NCI-H1930 (cell line): ENCODE measurements at regions not wholly inside any gene's neighbourhood (a gene's known extent, or its start where the extent isn't known, plus 50 kb on each side); places are given as distances from the start of the nearest gene placed in this dataset.

ENCODE experiments used
- DNase-seq, 2 experiments: peaks; one replicate each; lab custom pipeline; 2025; lab: John Stamatoyannopoulos, UW

DNA sequence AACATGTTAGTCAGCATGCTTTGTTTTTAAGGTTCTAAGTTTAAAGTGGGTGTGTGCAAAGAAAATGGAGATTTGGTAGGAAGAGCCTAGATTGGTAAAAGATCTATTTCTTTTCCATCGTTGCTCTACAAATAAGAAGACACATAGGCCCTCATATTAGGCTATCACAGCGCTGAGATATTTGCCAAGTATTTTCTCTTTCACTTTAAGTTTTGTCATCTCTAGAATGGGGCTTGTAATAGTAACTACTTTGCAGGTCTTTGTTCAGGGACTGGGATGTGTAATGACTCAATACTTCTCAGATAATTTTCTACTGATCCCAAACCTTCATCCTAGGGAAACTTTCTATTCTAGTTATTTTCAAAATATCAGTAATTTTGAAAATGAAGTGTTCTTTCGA is 917.7 kb upstream of the SLC10A2 start:
- no peak for DNase-seq

DNA sequence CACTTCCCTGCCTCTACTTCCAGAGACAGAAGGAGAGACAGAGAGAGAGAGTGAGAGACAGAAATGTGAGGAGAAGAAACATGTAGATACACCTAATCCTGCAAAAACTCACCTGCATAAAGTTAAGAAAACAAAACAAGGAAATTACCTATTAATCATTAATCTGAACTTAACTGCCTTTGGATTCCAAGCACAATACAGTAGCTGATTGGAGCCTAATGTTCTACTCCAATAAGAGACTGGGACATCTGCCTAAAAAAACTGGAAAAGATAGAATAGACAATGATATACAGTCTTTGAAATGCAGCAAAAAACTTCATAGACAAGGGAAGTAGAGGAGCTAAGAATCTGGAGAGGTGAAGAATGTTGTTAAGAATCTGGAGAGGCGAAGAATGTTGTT is 910.2 kb upstream of the SLC10A2 start:
- no peak for DNase-seq

DNA sequence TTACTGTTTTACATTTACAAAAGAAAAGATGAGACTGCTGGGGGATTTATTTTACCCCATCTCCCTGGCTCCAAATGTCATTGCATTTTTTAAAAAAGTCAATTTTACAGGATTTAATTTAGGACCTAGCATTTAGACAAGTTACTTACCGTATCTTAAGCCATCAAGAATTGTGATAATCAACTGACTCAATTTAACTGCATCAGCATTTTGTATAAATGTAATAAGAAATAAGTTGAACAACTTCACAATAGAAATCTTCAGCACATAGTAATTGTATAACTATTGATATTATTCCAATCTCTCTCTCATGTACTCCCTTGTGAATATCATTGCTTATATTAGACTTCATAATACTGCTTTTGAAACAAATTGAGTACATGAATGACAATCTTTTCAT is 907.5 kb upstream of the SLC10A2 start:
- no peak for DNase-seq

DNA sequence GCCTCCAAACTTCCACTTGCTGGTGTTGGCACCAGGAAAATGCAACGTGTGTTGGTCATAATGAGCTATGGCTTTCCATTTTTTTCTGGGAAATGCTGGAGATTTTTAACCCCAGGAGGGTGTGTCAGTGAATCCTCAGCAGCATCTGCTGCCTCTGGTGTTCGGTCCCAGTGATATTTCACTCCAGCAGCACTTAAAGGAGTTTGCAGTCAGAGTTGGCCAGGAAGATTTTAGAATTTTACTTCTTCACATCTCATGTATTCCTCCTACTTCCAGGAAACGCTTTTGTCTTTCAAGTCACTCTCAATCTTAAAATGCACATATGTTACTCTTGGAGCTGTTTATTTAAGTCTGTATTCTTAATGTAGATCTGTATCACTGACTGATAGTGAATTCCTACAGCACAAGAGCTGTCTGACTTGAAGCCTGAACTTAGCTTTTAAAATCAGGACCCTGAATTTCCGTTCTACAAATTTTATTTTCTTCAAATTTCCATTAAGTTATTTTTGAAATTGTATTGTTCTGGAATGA is 903.4 kb upstream of the SLC10A2 start:
- DNase-seq = no peak

- DNase-seq = no peak
Measured at GRCh38 chr13:103965506-103966243, 899.5 kb upstream of the SLC10A2 start.

DNA sequence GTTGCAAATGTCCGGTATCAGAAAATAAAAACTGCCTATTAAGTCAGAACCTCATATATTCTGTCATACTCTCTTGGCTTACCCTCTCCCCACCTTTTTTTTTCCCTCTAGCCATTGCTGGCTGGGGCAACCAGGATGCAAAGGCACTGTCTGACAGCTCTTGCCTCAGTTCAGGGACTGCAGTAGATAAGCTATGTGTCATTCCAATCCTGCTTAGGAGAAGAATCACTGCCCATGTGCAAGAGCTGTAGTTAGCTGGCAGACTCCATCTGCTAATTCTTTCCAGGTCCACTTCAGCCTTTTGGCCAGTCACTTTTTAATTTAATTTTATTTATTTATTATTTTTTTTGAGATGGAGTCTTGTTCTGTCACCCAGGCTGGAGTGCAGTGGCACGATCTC is 895.6 kb upstream of the SLC10A2 start:
- DNase-seq = no peak

DNA sequence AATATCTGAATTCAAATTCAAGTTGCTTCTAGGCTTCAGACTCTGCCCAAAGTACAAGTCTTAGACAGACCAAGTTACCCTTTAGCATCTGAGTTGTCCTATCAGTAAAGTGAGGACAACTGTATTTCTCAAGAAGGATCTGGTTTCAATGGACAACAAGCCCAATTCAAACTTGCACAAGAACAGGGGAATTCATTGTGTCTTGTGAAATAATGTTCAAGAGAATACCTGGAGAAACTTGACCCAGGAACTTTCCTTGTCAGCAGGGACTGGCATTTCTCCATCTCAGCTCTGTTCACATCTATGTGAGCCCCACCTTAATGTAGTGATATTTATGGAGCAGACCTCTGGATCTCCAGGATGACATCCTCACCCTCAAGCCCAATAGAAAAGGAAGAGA is 894.9 kb upstream of the SLC10A2 start:
- no peak for DNase-seq

GRCh38 chr13:103960001-103960400 is 893.8 kb upstream of the SLC10A2 start:
- no peak for DNase-seq

- DNase-seq = no peak
Measured at GRCh38 chr13:103958691-103959090, 892.5 kb upstream of the SLC10A2 start.

- DNase-seq = no peak
Measured at GRCh38 chr13:103957939-103958338, 891.7 kb upstream of the SLC10A2 start.

DNA sequence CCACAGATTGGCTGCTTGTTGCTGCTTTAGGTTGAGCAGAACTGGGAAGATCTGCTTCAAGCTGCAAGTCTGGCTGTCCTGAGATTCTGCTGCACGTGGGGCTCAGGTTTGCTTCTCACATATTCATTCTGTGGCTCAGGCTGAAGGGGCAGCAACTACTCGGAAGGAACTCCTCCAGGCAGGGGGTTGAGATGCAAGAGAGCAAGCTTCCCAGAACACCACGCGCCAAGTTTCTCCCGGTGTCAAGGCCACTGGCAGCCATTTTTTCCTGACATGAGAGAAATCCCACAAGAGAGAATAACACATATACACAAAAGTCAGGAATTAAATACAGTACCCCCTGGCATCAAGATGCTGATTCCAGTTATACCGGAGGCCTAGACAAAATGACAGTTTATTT is 887.6 kb upstream of the SLC10A2 start:
- DNase-seq = no peak

DNA sequence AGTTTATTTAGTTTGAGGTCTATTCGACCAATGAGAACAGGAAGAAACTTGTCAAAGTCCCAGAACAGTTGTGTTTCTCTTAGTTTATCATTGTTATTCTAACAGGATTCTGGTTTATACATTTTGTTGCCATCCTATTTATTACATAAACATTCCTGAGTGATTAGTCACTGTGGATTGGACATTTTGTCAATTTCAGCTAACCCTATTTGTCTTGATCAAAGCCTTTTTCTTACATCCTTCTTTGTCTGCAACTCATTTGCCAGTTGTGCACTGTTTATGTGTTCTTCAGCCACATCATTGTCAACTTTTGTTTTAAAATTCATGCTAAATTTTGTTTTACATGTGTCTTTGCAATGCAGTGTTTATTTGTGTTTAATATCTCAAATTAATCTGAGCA is 886.0 kb upstream of the SLC10A2 start:
- no peak for DNase-seq

DNA sequence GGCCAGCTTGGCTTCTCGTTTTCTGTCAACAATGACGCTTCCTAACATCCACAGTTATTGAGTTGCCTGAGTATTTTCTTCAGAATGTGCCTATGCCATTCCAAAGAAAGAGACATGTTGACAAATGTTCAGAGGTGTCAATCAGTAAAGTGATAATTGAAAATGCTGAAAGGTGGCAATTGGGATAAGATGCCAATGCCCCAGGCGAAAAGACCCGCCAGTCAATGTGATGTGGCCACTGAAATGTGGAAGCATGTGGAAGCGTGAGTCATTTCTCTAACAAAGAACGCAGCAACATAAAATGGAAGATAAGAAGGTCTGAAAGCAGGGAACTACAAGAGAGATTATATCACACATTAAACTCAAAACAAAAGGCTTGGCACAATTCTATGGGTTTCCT is 882.2 kb upstream of the SLC10A2 start:
- no peak for DNase-seq

GRCh38 chr13:103945836-103946235 is 879.6 kb upstream of the SLC10A2 start:
- DNase-seq = no peak

DNA sequence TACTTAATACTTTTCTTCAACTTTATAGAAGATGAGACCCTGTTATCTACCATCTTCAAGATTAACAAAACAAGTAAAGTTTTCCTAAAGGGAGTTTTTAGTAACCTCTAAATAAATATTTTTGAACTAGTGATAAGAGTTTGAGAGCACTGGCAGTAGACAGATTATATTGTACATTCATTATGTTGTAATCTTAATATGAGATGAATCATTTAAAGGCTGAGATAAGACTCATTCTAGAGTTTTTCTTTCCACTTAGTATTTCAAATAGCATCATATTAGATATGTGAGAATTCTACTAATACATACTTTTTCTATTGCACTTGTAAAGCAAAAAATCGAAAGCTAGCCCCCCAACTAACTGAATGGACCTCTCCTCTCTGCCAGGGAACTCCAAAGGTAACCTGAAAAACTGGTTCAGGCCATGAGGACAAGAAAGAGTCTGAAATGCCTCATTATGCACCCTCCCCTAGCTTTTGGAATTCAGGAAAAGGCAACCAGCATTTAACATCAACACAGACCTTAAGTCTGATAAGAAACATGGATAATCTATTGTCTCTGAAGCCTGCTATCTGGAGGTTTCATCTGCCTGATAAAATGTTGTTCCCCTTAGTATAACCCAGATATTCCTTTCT is 875.4 kb upstream of the SLC10A2 start:
- no peak for DNase-seq

- no peak for DNase-seq
Measured at GRCh38 chr13:103935117-103935516, 868.9 kb upstream of the SLC10A2 start.

DNA sequence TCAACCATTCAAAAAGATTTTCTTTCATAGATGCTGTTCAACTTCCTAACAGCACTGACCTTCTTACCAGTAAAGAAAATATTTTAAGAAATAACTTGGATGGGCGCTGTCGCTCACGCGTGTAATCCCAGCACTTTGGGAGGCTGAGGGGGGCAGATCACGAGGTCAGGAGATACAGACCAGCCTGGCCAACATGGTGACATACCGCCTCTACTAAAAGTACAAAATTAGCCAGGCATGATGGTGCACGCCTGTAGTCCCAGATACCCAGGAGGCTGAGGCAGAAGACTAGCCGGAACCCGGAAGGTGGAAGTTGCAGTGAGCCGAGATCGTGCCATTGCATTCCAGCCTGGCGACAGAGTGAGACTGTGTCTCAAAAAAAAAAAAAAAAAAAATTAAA is 865.7 kb upstream of the SLC10A2 start:
- DNase-seq = no peak

DNA sequence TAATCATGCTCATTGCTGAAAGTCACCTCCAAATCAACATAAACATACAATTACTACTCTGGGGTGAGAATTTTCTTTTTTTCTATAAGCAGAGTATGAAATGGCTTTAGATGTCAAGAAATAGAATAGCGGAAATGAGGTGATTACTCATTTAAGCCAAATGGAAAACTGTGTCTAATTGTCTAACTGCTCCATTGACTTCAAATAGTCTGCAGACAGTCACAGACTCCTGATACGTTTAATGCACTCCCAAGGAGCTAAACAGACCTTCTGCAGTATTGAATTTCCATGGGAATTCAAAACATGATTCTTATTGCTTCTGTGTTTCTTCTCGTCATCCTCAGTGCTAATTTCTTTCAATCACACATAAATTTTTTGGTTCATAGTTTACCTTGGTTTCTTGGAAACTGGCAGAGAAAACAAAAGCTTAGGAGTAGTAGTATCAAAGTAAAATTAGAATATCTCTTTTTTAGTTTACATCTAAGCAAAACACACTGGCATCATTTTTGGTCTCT is 865.2 kb upstream of the SLC10A2 start:
- DNase-seq = no peak

DNA sequence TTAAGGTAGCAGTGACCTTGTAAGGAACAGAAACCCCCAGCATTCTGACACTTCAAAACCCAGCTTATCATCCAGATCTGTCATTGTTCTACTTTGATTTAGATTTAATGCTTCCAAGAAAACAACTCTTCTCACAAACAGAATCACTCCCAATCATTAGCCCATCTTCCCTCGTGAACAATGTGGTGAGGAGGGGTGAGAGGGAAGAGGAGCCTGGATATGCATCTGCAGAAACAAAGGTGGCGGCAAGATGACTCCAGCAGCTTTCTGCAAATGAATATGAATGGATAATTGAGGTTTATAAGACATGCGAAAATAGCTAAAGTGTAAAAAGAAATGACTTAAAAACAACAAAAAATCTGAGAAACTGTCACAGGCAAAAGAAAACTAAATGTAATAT is 859.9 kb upstream of the SLC10A2 start:
- no peak for DNase-seq

DNA sequence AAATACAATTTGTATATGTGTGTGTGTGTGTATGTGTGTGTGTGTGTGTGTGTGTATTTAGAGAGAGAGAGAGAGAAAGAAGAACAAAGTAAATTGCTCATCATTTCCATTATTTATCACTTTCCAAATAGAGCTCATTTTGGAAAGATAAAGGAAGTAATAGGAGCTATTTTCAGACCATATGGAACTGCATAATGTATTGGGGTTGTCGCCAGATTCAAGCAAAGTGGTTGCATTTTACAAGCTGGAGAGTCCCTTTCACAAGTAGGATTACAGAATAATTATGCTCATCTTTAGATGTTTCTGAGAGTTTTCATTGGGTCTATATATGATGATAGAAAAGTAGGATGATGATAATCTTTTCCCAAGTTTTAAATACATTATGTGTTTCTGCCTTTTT is 842.7 kb upstream of the SLC10A2 start:
- no peak for DNase-seq

GRCh38 chr13:103908274-103908673 is 842.1 kb upstream of the SLC10A2 start:
- DNase-seq = no peak

GRCh38 chr13:103903790-103904189 is 837.6 kb upstream of the SLC10A2 start:
- no peak for DNase-seq

DNA sequence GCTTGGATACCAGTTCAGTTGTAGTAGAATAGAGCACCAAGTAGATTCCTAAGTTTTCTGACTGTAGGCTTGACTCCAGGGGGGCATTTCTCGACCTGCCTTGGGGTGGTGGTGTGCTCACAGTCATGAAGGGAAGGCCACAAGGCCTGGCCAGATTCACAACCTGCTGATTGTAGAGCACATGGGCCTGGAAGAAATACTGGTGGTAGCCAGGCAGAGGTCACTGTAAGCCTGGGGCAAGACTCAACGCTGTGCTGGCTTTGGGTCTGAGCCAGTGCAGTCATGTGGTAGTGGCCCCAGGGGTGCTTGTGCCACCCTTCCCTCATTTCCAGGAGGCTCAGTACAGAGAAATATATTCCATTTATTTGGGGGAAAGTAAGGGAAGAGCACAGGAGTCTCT is 832.3 kb upstream of the SLC10A2 start:
- no peak for DNase-seq
